ENCODE measurements at regions not wholly inside any gene's neighbourhood (a gene's known extent, or its start where the extent isn't known, plus 50 kb on each side); places are given as distances from the start of the nearest gene placed in this dataset.

- DNase-seq (ENCODE audit: low read depth) = no peak
- TF ChIP-seq CTCF (IDR thresholded peaks at IDR 0.05; ENCODE audit: insufficient read depth, low read length) = no peak
These were observed 68.1 kb downstream of the EOMES start for GRCh38 chr3:27653803-27654558.

DNA sequence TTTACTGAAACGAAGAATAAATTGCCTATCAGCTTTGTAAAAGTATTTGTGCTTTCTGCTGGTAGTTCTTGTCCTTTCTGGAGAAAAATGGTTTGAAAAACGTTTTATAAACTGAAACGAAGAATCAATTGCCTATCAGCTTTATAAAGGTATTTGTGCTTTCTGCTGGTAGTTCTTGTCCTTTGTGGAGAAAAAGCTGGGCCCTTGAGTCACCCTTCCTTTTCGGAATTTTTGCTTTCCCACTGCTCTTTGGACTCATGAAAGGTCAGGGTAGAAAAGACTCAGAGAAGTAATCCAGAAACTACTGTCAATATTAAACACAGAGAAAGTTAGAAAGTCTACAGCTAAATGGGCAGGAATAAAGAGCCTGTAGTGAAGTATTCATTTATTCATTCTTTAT lies 72.8 kb downstream of the EOMES start:
- no peak for TF ChIP-seq CTCF (IDR thresholded peaks at IDR 0.05; ENCODE audit: insufficient read depth, low read length)

More at GRCh38 chr3:27653803-27654558, 68.1 kb downstream of the EOMES start:
- no peak overlapping the region for H3K4me3 ChIP-seq (ENCODE audit: low read depth, low read length)

GRCh38 chr3:27646896-27647295 lies 75.2 kb downstream of the EOMES start:
- no peak for DNase-seq (ENCODE audit: low read depth)
- TF ChIP-seq CTCF (IDR thresholded peaks at IDR 0.05; ENCODE audit: insufficient read depth, low read length) = no peak
- no peak overlapping the region for H3K4me3 ChIP-seq (ENCODE audit: low read depth, low read length)

More for the DNA sequence above, 72.8 kb downstream of the EOMES start:
- DNase-seq (ENCODE audit: low read depth) = no peak
- H3K4me3 ChIP-seq (ENCODE audit: low read depth, low read length) = no peak overlapping the region

DNA sequence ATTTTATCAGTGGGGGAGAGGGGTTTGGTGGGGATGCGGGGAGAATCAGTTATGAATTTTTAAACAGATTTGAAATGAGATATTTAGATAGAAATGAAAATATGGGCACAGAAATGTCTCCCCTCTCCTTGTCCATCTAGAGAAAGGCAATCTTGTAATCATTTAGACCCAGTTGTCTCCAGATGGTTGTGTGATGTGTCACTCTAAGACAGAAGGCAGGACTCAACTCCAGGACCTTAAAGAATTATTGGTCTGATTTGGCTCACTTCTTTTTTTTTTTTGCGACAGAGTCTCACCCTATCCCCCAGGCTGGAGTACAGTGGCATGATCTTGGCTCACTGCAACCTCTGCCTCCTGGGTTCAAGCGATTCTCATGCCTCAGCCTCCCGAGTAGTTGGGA lies 77.2 kb downstream of the EOMES start:
- TF ChIP-seq CTCF (IDR thresholded peaks at IDR 0.05; ENCODE audit: insufficient read depth, low read length) = no peak
- no peak for DNase-seq (ENCODE audit: low read depth)
- no peak overlapping the region for H3K4me3 ChIP-seq (ENCODE audit: low read depth, low read length)

- peak; percentile 52 for DNase-seq (ENCODE audit: low read depth)
- TF ChIP-seq CTCF (IDR thresholded peaks at IDR 0.05; ENCODE audit: insufficient read depth, low read length) = no peak
- H3K4me3 ChIP-seq (ENCODE audit: low read depth, low read length) = no peak overlapping the region
These were observed 78.8 kb downstream of the EOMES start for GRCh38 chr3:27643355-27643754.

DNA sequence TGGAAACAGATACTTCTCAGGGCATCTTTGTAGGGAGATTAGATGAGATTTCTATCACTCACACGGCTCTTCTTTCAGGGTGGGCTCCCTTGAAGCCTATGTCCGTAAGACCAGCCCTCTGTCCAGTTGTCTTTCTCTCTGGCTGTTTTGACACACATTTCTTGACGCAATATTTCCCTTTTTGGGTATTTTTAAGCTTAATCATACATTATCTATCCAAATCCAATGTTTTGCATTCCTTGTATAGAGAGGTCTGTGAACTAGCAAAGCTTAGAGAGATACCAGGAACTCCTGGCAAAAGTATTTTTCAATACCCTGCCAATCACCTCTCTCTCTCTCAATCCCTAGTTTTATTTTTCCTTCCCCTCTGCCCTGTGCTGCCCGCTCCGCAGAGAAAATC lies 79.3 kb downstream of the EOMES start:
- TF ChIP-seq CTCF (IDR thresholded peaks at IDR 0.05; ENCODE audit: insufficient read depth, low read length) = no peak
- peak; percentile 58 for DNase-seq (ENCODE audit: low read depth)
- no peak overlapping the region for H3K4me3 ChIP-seq (ENCODE audit: low read depth, low read length)
